ENCODE measurements at regions not wholly inside any gene's neighbourhood (a gene's known extent, or its start where the extent isn't known, plus 50 kb on each side); places are given as distances from the start of the nearest gene placed in this dataset.

DNA sequence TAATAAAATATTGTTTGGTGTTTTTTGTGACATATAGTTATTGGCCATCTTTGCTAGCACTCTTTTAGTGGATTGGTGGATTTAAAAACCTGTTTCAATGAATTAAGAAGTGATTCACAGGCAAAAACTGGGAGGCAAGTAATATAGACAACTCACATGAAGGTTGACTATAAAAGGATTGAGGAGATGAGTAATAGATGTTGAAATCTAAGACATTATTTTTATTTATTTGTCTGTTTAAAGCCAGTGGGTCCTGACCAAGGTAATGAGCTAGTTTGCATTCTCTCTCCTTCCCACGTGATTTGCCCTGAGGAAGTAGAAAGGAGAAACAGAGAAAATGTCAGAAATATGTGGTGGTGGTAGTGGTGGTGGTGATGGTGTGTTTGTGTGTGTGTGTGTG lies 351.5 kb upstream of the ZP4 start:
- TF ChIP-seq POLR2AphosphoS5 (IDR thresholded peaks at IDR 0.05), result no peak
- TF ChIP-seq, protein P1, sequence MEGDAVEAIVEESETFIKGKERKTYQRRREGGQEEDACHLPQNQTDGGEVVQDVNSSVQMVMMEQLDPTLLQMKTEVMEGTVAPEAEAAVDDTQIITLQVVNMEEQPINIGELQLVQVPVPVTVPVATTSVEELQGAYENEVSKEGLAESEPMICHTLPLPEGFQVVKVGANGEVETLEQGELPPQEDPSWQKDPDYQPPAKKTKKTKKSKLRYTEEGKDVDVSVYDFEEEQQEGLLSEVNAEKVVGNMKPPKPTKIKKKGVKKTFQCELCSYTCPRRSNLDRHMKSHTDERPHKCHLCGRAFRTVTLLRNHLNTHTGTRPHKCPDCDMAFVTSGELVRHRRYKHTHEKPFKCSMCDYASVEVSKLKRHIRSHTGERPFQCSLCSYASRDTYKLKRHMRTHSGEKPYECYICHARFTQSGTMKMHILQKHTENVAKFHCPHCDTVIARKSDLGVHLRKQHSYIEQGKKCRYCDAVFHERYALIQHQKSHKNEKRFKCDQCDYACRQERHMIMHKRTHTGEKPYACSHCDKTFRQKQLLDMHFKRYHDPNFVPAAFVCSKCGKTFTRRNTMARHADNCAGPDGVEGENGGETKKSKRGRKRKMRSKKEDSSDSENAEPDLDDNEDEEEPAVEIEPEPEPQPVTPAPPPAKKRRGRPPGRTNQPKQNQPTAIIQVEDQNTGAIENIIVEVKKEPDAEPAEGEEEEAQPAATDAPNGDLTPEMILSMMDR (IDR thresholded peaks at IDR 0.05), result no peak
- TF ChIP-seq EP300 (IDR thresholded peaks at IDR 0.05), result no peak

Data from sigmoid colon (tissue), 4 donors.